HG03064 (cell line): ENCODE measurements at regions not wholly inside any gene's neighbourhood (a gene's known extent, or its start where the extent isn't known, plus 50 kb on each side); places are given as distances from the start of the nearest gene placed in this dataset.
"Not testable (repeated sequence)": the region's sequence is repeated elsewhere in the genome, so short reads cannot be mapped to it uniquely, and the experiment has no call there.

Experiments used
- ATAC-seq: cut with Tn5 transposase; IDR thresholded peaks from one replicate; pipeline ENCODE4 v1.9.1; 2021; ENCODE audit warnings: low read depth; ENCODE audit not compliant: unreplicated experiment

- ATAC-seq = peak; percentile 81
Observed at GRCh38 chr2:39837856-39838453, 58.9 kb upstream of the THUMPD2 start.

- no peak for ATAC-seq
Observed at GRCh38 chr2:39836638-39837037, 57.6 kb upstream of the THUMPD2 start.

DNA sequence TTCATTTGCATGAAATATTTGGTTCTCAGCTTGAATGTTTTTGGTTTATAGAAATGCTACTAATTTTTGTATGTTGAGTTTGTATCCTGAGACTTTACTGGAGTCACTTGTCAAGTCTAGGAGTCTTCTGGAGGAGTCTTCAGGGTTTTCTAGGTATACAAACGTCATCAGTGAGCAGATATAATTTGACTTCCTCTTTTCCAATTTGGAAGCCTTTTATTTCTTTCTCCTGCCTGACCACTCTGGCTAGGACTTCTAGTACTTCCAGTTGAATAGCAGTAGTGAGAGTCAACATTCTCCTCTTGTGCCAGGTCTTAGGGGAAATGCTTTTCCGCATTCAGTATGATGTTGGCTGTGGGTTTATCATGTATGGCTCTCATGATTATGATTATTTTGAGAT is 55.4 kb upstream of the THUMPD2 start:
- ATAC-seq = no peak

DNA sequence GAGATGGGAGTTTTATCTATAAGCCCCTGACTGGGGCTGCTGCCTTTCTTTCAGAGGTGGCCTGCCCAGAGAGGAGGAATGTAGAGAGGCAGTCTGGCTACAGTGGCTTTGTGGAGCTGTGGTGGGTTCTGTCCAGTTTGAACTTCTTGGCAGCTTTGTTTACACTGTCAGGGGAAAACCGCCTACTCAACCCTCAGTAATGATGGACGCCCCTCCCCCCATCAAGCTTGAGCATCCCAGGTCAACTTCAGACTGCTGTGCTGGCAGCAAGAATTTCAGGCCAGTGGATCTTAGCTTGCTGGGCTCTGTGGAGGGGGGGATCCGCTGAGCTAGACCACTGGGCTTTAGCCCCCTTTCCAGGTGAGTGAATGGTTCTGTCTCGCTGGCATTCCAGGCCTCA is 51.6 kb upstream of the THUMPD2 start:
- not testable (repeated sequence) for ATAC-seq
